IMR-90 (cell line): ENCODE measurements at regions not wholly inside any gene's neighbourhood (a gene's known extent, or its start where the extent isn't known, plus 50 kb on each side); places are given as distances from the start of the nearest gene placed in this dataset.

Experiments used
- ATAC-seq: fragments of 200-7000 bp; cut with Tn5 transposase; 2 replicates; pipeline ENCODE4 v1.9.1; 2020; ENCODE audit warnings: low read depth, mild to moderate bottlenecking, moderate library complexity
- BruUV-seq: library from RNA; stranded (reverse); fragments of 400-500 nt; replicated peaks from 2 replicates; lab custom pipeline; 2021; lab: Mats Ljungman, UMichigan
- CTCF ChIA-PET: fragments of 300-600 bp; formaldehyde crosslinking; extraction: SDS; loops from one replicate; lab custom pipeline; 2021; ENCODE audit warnings: antibody characterized with exemption; lab: Yijun Ruan, JAX
- POLR2A ChIA-PET: fragments of 300-600 bp; sonication (Branson Sonifier 250); formaldehyde crosslinking; loops from one replicate; lab custom pipeline; 2022; ENCODE audit warnings: antibody characterized with exemption; ENCODE audit not compliant: unreplicated experiment; lab: Charles Lee
- DNase-seq: peaks from one replicate; pipeline ENCODE4 v3.0.0; 2013
- H2AFZ ChIP-seq: replicated peaks from 2 replicates; pipeline ENCODE3; 2013; ENCODE audit warnings: low read length, mild to moderate bottlenecking; ENCODE audit not compliant: poor library complexity
- H2AK5ac ChIP-seq: 2 replicates; pipeline ENCODE4 v1.6.1; 2013; ENCODE audit warnings: low read depth, low read length, inconsistent platforms
- H2AK9ac ChIP-seq: replicated peaks from 2 replicates; pipeline ENCODE3; 2013; ENCODE audit warnings: mild to moderate bottlenecking, low read depth, low read length, moderate library complexity; ENCODE audit not compliant: poor library complexity
- H2BK120ac ChIP-seq: 2 replicates; pipeline ENCODE4 v1.6.1; 2013; ENCODE audit warnings: low read depth, low read length, inconsistent platforms
- H2BK15ac ChIP-seq: 3 replicates; pipeline ENCODE4 v1.6.1; 2013; ENCODE audit warnings: low read depth, low read length, inconsistent platforms
- H2BK20ac ChIP-seq: 2 replicates; pipeline ENCODE4 v1.6.1; 2013; ENCODE audit warnings: low read depth, mild to moderate bottlenecking, inconsistent platforms, low read length, moderate library complexity
- H2BK5ac ChIP-seq: 2 replicates; pipeline ENCODE4 v1.6.1; 2013; ENCODE audit warnings: mild to moderate bottlenecking, low read depth, low read length, inconsistent platforms; ENCODE audit not compliant: poor library complexity, severe bottlenecking
- H3K14ac ChIP-seq: replicated peaks from 2 replicates; pipeline ENCODE4 v1.6.1; 2013; ENCODE audit warnings: low read depth, low read length, inconsistent platforms
- H3K18ac ChIP-seq: 2 replicates; pipeline ENCODE4 v1.6.1; 2013; ENCODE audit warnings: low read depth, low read length, control low read depth
- H3K23ac ChIP-seq: 2 replicates; pipeline ENCODE4 v1.6.1; 2013; ENCODE audit warnings: low read depth, low read length, inconsistent platforms
- H3K27ac ChIP-seq: 2 replicates; pipeline ENCODE4 v1.5.1; 2013; ENCODE audit warnings: mild to moderate bottlenecking, control low read depth, low read length; ENCODE audit not compliant: insufficient read depth
- H3K27me3 ChIP-seq: 2 replicates; pipeline ENCODE4 v1.6.1; 2013; ENCODE audit warnings: low read length; ENCODE audit not compliant: control insufficient read depth, insufficient read depth
- H3K36me3 ChIP-seq: 2 replicates; pipeline ENCODE4 v1.6.1; 2013; ENCODE audit warnings: low read length, mixed read lengths; ENCODE audit not compliant: control insufficient read depth, insufficient read depth
- H3K4ac ChIP-seq: 2 replicates; pipeline ENCODE4 v1.6.1; 2013; ENCODE audit warnings: low read depth, low read length, inconsistent platforms
- H3K4me1 ChIP-seq: 2 replicates; pipeline ENCODE4 v1.6.1; 2013; ENCODE audit warnings: low read length, mixed read lengths; ENCODE audit not compliant: control insufficient read depth, insufficient read depth
- H3K4me2 ChIP-seq: 2 replicates; pipeline ENCODE4 v1.6.1; 2013; ENCODE audit warnings: low read depth, mild to moderate bottlenecking, control low read depth, low read length, moderate library complexity
- H3K4me3 ChIP-seq: 2 replicates; pipeline ENCODE4 v1.5.1; 2013; ENCODE audit warnings: low read depth, mild to moderate bottlenecking, control low read depth, low read length, moderate library complexity; ENCODE audit not compliant: insufficient read depth
- H3K56ac ChIP-seq: 2 replicates; pipeline ENCODE4 v1.6.1; 2013; ENCODE audit warnings: low read length, inconsistent platforms; ENCODE audit not compliant: insufficient read depth; ENCODE audit errors: extremely low read depth
- H3K79me1 ChIP-seq, 2 experiments: 2 replicates each; pipeline ENCODE4 v1.6.1; 2013; ENCODE audit warnings: low read length in 2 of 2, inconsistent platforms in 1 of 2, low read depth in 1 of 2
- H3K9ac ChIP-seq: 2 replicates; pipeline ENCODE4 v1.6.1; 2013; ENCODE audit warnings: low read depth, low read length, control low read depth
- H3K9me1 ChIP-seq: 2 replicates; pipeline ENCODE4 v1.6.1; 2013; ENCODE audit warnings: low read length, inconsistent platforms; ENCODE audit not compliant: insufficient read depth
- H3K9me3 ChIP-seq: 2 replicates; pipeline ENCODE4 v1.6.1; 2013; ENCODE audit warnings: low read length; ENCODE audit not compliant: control insufficient read depth, insufficient read depth
- H4K20me1 ChIP-seq: 2 replicates; pipeline ENCODE4 v1.6.1; 2013; ENCODE audit warnings: low read length, inconsistent platforms; ENCODE audit not compliant: insufficient read depth
- H4K5ac ChIP-seq: 2 replicates; pipeline ENCODE4 v1.6.1; 2013; ENCODE audit warnings: mild to moderate bottlenecking, low read depth, low read length, control low read depth
- H4K8ac ChIP-seq, 2 experiments: 2 replicates each; pipeline ENCODE4 v1.6.1; 2013; ENCODE audit warnings: low read depth in 2 of 2, low read length in 2 of 2, control low read depth in 1 of 2, inconsistent platforms in 1 of 2
- H4K91ac ChIP-seq: 2 replicates; pipeline ENCODE4 v1.6.1; 2013; ENCODE audit warnings: low read depth, low read length, inconsistent platforms; ENCODE audit not compliant: insufficient read depth
- CHD1 ChIP-seq: IDR thresholded peaks from 2 replicates; pipeline ENCODE4 v1.6.1; 2012; ENCODE audit warnings: low read depth, low read length, improper control_type of control experiment
- FOS ChIP-seq: fragments of 150-350 bp; IDR thresholded peaks from 2 replicates; pipeline ENCODE4 v1.6.1; 2016; ENCODE audit warnings: low read depth, low read length
- MAZ ChIP-seq: IDR thresholded peaks from 2 replicates; pipeline ENCODE4 v1.6.1; 2012; ENCODE audit warnings: low read depth, mild to moderate bottlenecking, low read length, improper control_type of control experiment, moderate library complexity, borderline replicate concordance
- RAD21 ChIP-seq: IDR thresholded peaks from 2 replicates; pipeline ENCODE4 v1.6.1; 2012; ENCODE audit warnings: low read length, improper control_type of control experiment
- RCOR1 ChIP-seq: IDR thresholded peaks from 2 replicates; pipeline ENCODE4 v1.6.1; 2012; ENCODE audit warnings: mild to moderate bottlenecking, low read length, improper control_type of control experiment; ENCODE audit not compliant: insufficient replicate concordance
- RFX5 ChIP-seq: IDR thresholded peaks from 2 replicates; pipeline ENCODE4 v1.8.0; 2012; ENCODE audit warnings: low read depth, mild to moderate bottlenecking, low read length, moderate library complexity
- SMC3 ChIP-seq: fragments of 150-350 bp; IDR thresholded peaks from 2 replicates; pipeline ENCODE4 v1.6.1; 2016; ENCODE audit warnings: low read depth, mild to moderate bottlenecking, antibody characterized with exemption, low read length, moderate library complexity
- WGBS, 2 experiments: methylation state at CpG; one replicate each; pipeline versions ENCODE4 v1.1.5 to v1.1.7; 2013; ENCODE audit warnings: missing lambda C conversion rate in 2 of 2; ENCODE audit not compliant: insufficient read length in 1 of 2; ENCODE audit errors: extremely low coverage in 2 of 2; 5-methylcytosine and 5-hydroxymethylcytosine counted together
- dilution Hi-C: fragments of 300-500 bp; cut with HindIII; formaldehyde crosslinking; loops from one replicate; pipeline ENCODE4 v1.14.3; 2018; ENCODE audit warnings: low sequenced_read_pairs; ENCODE audit not compliant: unreplicated experiment
- in situ Hi-C: fragments of 300-500 bp; cut with MboI; formaldehyde crosslinking; loops from 3 replicates; pipeline ENCODE4 v1.14.3; 2019; ENCODE audit warnings: low sequenced_read_pairs, inconsistent platforms, mixed read lengths
- intact Hi-C: fragments of 100-400 bp; cut with micrococcal nuclease; formaldehyde crosslinking; loops from 2 replicates; pipeline ENCODE4 v1.10.0; 2022
- TF ChIP-seq, protein P1 (sequence below): conservative IDR thresholded peaks from 2 replicates; pipeline ENCODE4 v1.5.1; 2012; ENCODE audit warnings: mild to moderate bottlenecking, low read depth, low read length, improper control_type of control experiment
- TF ChIP-seq, protein P2 (sequence below): fragments of 150-350 bp; IDR thresholded peaks from 2 replicates; pipeline ENCODE4 v1.6.1; 2016; ENCODE audit warnings: low read depth, mild to moderate bottlenecking, low read length, moderate library complexity, borderline replicate concordance

DNA sequence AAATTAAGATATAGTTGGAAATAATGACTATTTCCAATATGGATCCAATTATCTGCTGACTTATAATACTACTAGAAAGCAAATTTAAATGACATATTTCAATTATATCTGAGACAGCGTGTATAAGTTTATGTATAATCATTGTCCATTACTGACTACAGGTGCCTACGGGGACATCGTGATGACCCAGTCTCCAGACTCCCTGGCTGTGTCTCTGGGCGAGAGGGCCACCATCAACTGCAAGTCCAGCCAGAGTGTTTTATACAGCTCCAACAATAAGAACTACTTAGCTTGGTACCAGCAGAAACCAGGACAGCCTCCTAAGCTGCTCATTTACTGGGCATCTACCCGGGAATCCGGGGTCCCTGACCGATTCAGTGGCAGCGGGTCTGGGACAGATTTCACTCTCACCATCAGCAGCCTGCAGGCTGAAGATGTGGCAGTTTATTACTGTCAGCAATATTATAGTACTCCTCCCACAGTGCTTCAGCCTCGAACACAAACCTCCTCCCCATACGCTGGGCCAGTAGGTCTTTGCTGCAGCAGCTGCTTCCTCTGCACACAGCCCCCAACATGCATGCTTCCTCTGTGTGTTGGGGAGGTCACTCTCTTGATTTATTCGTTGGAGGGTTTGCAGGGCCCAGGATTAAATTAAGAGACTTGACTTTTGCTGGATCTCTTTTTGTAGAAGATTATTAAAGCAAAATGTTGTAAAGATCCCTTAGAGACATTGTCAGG lies 194.4 kb downstream of the RPIA start:
- Histone ChIP-seq H3K4me2 (no peak overlapping the region), H3K4me1 (no peaks in the 10 kb centered on the region), H3K14ac (no peak overlapping the region), H4K5ac (no peak overlapping the region), H3K56ac (no peak overlapping the region), H2BK5ac (no peak overlapping the region), H2BK120ac (no peak overlapping the region), H2BK20ac (no peak overlapping the region), H3K36me3 (no peaks in the 10 kb centered on the region), H2BK15ac (no peak overlapping the region), H3K18ac (no peak overlapping the region), H3K4me3 (no peak overlapping the region), H3K23ac (no peak overlapping the region), H4K91ac (no peak overlapping the region), H3K79me1 (no peaks in the 10 kb centered on the region), H3K27ac (no peak overlapping the region), H3K27me3 (no peaks in the 10 kb centered on the region; the same call in 1 of the 2 replicates), H3K9me3 (no peaks in the 10 kb centered on the region), H3K9ac (no peak overlapping the region), H3K9me1 (no peaks in the 10 kb centered on the region), H3K4ac (no peak overlapping the region), H2AFZ (no peak overlapping the region), H2AK9ac (no peak overlapping the region), H4K8ac (no peak overlapping the region), H2AK5ac (no peak overlapping the region), H4K20me1 (no peaks in the 10 kb centered on the region)
- ChIA-PET POLR2A (no interaction called here), CTCF (no interaction called here)
- ATAC-seq (no peak), DNase-seq (no peak)
- dilution Hi-C loops: no loop called here
- WGBS, 2 experiments: 84% methylated on average over 5 of the region's 11 CpGs; no CpG with 5 or more reads in 1 of the 2 experiments
- no TSS peak for BruUV-seq
- intact Hi-C loops: no loop called here
- in situ Hi-C loops: no loop called here
- TF ChIP-seq, protein P1, sequence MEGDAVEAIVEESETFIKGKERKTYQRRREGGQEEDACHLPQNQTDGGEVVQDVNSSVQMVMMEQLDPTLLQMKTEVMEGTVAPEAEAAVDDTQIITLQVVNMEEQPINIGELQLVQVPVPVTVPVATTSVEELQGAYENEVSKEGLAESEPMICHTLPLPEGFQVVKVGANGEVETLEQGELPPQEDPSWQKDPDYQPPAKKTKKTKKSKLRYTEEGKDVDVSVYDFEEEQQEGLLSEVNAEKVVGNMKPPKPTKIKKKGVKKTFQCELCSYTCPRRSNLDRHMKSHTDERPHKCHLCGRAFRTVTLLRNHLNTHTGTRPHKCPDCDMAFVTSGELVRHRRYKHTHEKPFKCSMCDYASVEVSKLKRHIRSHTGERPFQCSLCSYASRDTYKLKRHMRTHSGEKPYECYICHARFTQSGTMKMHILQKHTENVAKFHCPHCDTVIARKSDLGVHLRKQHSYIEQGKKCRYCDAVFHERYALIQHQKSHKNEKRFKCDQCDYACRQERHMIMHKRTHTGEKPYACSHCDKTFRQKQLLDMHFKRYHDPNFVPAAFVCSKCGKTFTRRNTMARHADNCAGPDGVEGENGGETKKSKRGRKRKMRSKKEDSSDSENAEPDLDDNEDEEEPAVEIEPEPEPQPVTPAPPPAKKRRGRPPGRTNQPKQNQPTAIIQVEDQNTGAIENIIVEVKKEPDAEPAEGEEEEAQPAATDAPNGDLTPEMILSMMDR: no peak
- TF ChIP-seq RFX5: no peak
- no peak for TF ChIP-seq RCOR1
- TF ChIP-seq, protein P2, sequence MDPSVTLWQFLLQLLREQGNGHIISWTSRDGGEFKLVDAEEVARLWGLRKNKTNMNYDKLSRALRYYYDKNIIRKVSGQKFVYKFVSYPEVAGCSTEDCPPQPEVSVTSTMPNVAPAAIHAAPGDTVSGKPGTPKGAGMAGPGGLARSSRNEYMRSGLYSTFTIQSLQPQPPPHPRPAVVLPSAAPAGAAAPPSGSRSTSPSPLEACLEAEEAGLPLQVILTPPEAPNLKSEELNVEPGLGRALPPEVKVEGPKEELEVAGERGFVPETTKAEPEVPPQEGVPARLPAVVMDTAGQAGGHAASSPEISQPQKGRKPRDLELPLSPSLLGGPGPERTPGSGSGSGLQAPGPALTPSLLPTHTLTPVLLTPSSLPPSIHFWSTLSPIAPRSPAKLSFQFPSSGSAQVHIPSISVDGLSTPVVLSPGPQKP: no peak
- TF ChIP-seq FOS: no peak
- no peak for TF ChIP-seq CHD1
- TF ChIP-seq MAZ: no peak
- no peak for TF ChIP-seq RAD21
- no peak for TF ChIP-seq SMC3
